Effector CD4-positive, alpha-beta T cell (primary cell): ENCODE measurements at regions not wholly inside any gene's neighbourhood (a gene's known extent, or its start where the extent isn't known, plus 50 kb on each side); places are given as distances from the start of the nearest gene placed in this dataset.

Experiments
- DNase-seq: peaks from one replicate; pipeline ENCODE4 v3.0.0-alpha.2; 2020

- no peak for DNase-seq
Measured at GRCh38 chr7:20945451-20945850, 158.8 kb upstream of the SP8 start.

GRCh38 chr7:20952916-20953315 lies 166.2 kb upstream of the SP8 start:
- no peak for DNase-seq

- DNase-seq = no peak
Measured at GRCh38 chr7:20954711-20955619, 168.3 kb upstream of the SP8 start.

- DNase-seq = no peak
Measured at GRCh38 chr7:20958572-20958971, 171.9 kb upstream of the SP8 start.

GRCh38 chr7:20959281-20959680 lies 172.6 kb upstream of the SP8 start:
- no peak for DNase-seq

- no peak for DNase-seq
Measured at GRCh38 chr7:20963556-20964280, 177.0 kb upstream of the SP8 start.

- DNase-seq = no peak
Measured at GRCh38 chr7:20964281-20964918, 177.7 kb upstream of the SP8 start.

GRCh38 chr7:20971219-20971618 lies 184.5 kb upstream of the SP8 start:
- no peak for DNase-seq

- DNase-seq = no peak
Measured at GRCh38 chr7:20980232-20980631, 193.5 kb upstream of the SP8 start.

- no peak for DNase-seq
Measured at GRCh38 chr7:20980668-20981264, 194.1 kb upstream of the SP8 start.

- DNase-seq = no peak
Measured at GRCh38 chr7:20988340-20988739, 201.7 kb upstream of the SP8 start.

- no peak for DNase-seq
Measured at GRCh38 chr7:20991544-20991943, 204.9 kb upstream of the SP8 start.

- no peak for DNase-seq
Measured at GRCh38 chr7:20993693-20994092, 207.0 kb upstream of the SP8 start.

- DNase-seq = no peak
Measured at GRCh38 chr7:20998309-20998708, 211.6 kb upstream of the SP8 start.

- no peak for DNase-seq
Measured at GRCh38 chr7:21011153-21011552, 224.5 kb upstream of the SP8 start.

GRCh38 chr7:21013765-21014539 lies 227.3 kb upstream of the SP8 start:
- no peak for DNase-seq

- no peak for DNase-seq
Measured at GRCh38 chr7:21020667-21021066, 234.0 kb upstream of the SP8 start.

- DNase-seq = no peak
Measured at GRCh38 chr7:21023841-21024484, 237.3 kb upstream of the SP8 start.

- no peak for DNase-seq
Measured at GRCh38 chr7:21024485-21024867, 237.8 kb upstream of the SP8 start.

- no peak for DNase-seq
Measured at GRCh38 chr7:21028186-21028585, 241.5 kb upstream of the SP8 start.

- DNase-seq = no peak
Measured at GRCh38 chr7:21028599-21028998, 241.9 kb upstream of the SP8 start.

GRCh38 chr7:21029006-21029405 lies 242.3 kb upstream of the SP8 start:
- DNase-seq = no peak
